ENCODE measurements at regions not wholly inside any gene's neighbourhood (a gene's known extent, or its start where the extent isn't known, plus 50 kb on each side); places are given as distances from the start of the nearest gene placed in this dataset.

GRCh38 chr5:104443706-104444105 is 881.1 kb upstream of the NUDT12 start:
- DNase-seq (ENCODE audit: low spot score), result no peak

GRCh38 chr5:104431981-104432380 is 869.4 kb upstream of the NUDT12 start:
- no peak for DNase-seq (ENCODE audit: low spot score)

- DNase-seq (ENCODE audit: low spot score), result no peak
These were observed 868.5 kb upstream of the NUDT12 start for GRCh38 chr5:104431002-104431620.

GRCh38 chr5:104429911-104430310 is 867.3 kb upstream of the NUDT12 start:
- DNase-seq (ENCODE audit: low spot score), result no peak

- no peak for DNase-seq (ENCODE audit: low spot score)
These were observed 858.8 kb upstream of the NUDT12 start for GRCh38 chr5:104421431-104421830.

- no peak for DNase-seq (ENCODE audit: low spot score)
These were observed 855.5 kb upstream of the NUDT12 start for GRCh38 chr5:104418056-104418455.

- DNase-seq (ENCODE audit: low spot score), result no peak
These were observed 850.2 kb upstream of the NUDT12 start for GRCh38 chr5:104412649-104413240.

- DNase-seq (ENCODE audit: low spot score), result no peak
These were observed 838.4 kb upstream of the NUDT12 start for GRCh38 chr5:104400941-104401340.

GRCh38 chr5:104385906-104386305 is 823.3 kb upstream of the NUDT12 start:
- DNase-seq (ENCODE audit: low spot score), result no peak

- no peak for DNase-seq (ENCODE audit: low spot score)
These were observed 812.8 kb upstream of the NUDT12 start for GRCh38 chr5:104375345-104375744.

- DNase-seq (ENCODE audit: low spot score), result no peak
These were observed 810.2 kb upstream of the NUDT12 start for GRCh38 chr5:104372796-104373195.

- DNase-seq (ENCODE audit: low spot score), result no peak
These were observed 809.8 kb upstream of the NUDT12 start for GRCh38 chr5:104372376-104372775.

- DNase-seq (ENCODE audit: low spot score), result no peak
These were observed 807.9 kb upstream of the NUDT12 start for GRCh38 chr5:104370523-104370922.

GRCh38 chr5:104367978-104368377 is 805.4 kb upstream of the NUDT12 start:
- no peak for DNase-seq (ENCODE audit: low spot score)

- no peak for DNase-seq (ENCODE audit: low spot score)
These were observed 801.0 kb upstream of the NUDT12 start for GRCh38 chr5:104363567-104363966.

GRCh38 chr5:104361932-104362331 is 799.3 kb upstream of the NUDT12 start:
- DNase-seq (ENCODE audit: low spot score), result no peak

GRCh38 chr5:104355350-104355749 is 792.8 kb upstream of the NUDT12 start:
- DNase-seq (ENCODE audit: low spot score), result no peak

- no peak for DNase-seq (ENCODE audit: low spot score)
These were observed 790.8 kb upstream of the NUDT12 start for GRCh38 chr5:104353371-104353770.

- no peak for DNase-seq (ENCODE audit: low spot score)
These were observed 790.4 kb upstream of the NUDT12 start for GRCh38 chr5:104352954-104353353.

GRCh38 chr5:104347119-104347708 is 784.6 kb upstream of the NUDT12 start:
- no peak for DNase-seq (ENCODE audit: low spot score)

- DNase-seq (ENCODE audit: low spot score), result no peak
These were observed 782.8 kb upstream of the NUDT12 start for GRCh38 chr5:104345222-104346016.

GRCh38 chr5:104344809-104345208 is 782.2 kb upstream of the NUDT12 start:
- no peak for DNase-seq (ENCODE audit: low spot score)

- DNase-seq (ENCODE audit: low spot score), result no peak
These were observed 765.2 kb upstream of the NUDT12 start for GRCh38 chr5:104327801-104328200.
